NCI-H2029 (cell line): ENCODE measurements at regions not wholly inside any gene's neighbourhood (a gene's known extent, or its start where the extent isn't known, plus 50 kb on each side); places are given as distances from the start of the nearest gene placed in this dataset.

Experiments used
- DNase-seq: peaks from one replicate; lab custom pipeline; 2025; lab: John Stamatoyannopoulos, UW

DNA sequence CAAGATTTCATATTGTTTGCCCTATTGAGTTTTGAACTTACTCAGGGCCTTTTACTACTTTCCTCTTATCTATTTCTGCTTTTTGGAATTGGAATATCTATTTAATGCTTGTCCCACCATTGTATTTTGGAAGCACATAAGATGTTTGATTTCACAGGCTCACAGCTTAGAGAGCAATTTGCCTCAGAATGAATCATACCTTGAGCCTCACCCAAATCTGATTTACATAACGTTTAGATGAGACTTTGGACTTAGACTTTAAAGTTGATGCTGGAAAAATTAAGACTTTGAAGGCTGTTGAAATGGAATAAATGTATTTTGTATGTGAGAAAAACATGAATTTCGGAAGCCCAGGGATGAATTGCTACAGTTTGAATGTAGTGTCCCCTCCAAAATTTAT lies 458.9 kb downstream of the CNTN6 start:
- no peak for DNase-seq

DNA sequence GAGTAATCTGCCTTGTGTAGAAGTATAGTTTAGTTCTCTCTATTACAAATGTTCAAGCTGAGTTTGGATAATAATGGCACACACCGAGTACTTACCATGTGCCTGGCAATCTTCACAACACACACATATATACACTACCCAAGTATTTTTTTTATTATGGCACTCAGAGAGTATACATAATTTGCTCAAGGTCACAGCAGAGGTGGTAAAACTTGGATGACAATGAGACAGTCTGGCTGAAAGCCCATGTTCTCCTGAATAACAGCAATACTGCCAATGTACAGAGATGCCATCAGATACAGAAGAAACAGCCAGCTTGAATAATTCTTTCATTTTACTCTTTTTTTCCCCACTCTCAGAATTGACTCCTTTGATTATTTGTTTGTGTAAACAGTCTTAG lies 460.0 kb downstream of the CNTN6 start:
- no peak for DNase-seq

DNA sequence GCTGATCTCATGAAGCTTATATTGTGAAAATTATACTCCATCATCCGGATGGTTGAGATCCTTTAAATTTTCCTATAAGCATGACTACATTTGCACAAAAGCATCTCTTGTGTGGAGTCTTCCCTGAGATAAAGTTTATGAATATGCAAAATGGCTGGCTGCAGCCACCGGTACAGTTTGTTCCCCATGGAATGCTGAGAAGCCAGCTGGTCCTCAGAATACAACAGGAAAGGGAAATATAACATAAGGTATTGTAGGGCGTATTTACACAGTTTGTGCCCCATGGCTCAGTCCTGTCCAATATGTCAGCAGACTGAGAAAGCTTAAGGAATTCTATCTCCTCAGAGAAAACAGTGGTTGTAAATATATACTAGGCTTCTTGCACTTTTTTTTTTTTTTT lies 468.6 kb downstream of the CNTN6 start:
- DNase-seq: no peak

DNA sequence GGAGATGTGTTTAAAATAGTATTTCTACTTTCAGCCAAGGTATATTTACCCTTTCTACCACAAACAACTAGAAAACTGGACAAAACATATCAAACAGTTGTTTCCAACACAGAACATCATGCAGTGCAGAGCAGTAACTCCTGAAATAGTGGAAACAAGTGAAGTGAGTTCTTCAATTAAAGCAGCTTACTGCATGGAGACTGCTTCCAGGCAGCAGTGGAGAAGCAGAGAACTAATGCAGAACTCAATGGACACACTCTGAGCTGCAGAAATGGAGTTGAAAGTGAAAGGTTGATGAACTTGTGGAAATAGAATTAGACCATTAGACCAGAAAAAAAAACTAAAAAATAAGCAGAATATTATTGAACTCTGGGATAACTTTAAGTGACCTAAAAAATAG lies 478.9 kb downstream of the CNTN6 start:
- DNase-seq: no peak

DNA sequence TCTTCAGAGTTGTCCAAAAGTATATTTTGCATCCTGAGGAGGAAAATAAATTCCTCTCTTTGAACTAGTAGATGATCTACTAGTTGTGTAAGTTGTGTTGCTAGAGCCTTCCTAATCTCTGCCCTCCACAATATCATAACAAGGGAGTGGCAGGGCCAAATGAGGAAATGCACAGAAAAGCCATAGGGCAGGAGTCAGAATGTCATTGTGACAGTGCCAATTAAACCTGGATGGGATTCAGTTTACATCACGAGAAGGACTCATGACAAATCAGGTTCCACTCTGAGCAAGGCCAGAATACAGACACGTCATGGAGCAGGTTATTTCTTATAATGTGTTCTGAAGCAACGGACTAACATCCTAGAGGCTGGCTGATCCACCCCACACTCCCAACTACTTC lies 483.2 kb downstream of the CNTN6 start:
- DNase-seq: no peak

DNA sequence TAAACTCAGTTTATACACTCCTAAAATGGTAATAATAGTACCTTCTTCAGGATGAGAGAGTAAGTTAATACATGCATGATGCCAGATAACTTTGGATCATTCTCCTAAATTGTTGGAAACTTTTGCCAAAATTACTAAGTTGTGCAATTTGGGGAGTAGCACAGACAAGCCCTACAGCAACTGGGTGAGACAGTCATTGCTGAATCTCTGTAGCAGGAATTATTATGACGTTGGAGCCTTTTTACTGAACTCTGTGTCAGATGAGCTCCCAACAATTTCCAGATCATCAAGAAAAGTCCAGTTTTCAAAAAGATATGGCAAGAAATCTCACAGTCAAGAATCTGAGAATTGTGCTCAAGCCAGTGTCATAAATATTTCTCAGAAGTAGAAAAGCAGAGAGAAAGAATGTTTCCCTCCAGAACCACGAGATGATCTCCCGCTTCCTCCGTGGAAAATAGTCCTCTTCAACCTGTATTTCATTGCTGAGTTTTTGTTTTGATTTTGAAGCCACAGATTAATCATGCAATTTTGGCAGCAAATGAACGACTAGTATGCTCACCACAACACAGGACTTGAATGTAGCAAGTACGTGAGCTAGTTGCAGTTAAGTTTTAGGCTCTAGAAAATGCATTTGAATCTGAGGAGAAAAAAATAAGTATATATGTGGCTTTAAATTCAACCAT lies 485.4 kb downstream of the CNTN6 start:
- no peak for DNase-seq

DNA sequence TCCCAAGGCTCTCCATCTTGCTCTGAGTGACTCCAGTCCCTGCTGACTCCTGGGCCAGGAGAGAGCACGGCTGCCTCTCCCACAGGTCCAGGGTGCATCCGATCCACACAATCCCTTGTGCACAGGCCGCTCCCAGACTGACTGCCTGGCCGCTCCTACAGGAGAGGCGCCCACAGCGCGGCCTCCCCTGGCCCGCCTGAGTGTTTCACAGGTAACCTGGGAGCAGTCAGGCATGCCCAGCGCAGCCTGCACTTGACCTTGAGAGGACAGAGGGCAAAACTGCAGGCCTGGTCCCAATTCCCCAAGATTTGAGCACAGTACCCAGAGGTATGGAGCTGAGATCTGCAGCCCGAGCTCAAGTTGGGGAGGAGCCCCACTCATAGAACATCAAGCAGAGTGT lies 490.2 kb downstream of the CNTN6 start:
- no peak for DNase-seq

DNA sequence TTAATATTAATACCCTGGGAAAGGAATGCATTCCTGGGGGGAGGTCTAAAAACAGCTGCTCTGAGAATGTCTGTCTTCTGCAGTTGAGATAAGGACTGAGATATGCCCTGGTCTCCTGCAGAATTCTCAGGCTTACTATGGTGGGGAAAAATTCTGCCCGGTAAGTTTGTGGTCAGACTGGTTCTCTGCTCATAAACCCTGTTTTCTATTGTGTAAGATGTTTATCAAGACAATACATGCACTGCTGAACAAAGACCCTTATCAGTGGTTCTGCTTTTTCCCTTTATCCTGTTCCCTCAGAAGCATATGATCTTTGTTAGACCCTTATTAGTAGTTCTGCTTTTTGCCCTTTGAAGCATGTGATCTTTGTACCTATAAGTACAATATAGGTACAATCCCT lies 494.6 kb downstream of the CNTN6 start:
- no peak for DNase-seq

DNA sequence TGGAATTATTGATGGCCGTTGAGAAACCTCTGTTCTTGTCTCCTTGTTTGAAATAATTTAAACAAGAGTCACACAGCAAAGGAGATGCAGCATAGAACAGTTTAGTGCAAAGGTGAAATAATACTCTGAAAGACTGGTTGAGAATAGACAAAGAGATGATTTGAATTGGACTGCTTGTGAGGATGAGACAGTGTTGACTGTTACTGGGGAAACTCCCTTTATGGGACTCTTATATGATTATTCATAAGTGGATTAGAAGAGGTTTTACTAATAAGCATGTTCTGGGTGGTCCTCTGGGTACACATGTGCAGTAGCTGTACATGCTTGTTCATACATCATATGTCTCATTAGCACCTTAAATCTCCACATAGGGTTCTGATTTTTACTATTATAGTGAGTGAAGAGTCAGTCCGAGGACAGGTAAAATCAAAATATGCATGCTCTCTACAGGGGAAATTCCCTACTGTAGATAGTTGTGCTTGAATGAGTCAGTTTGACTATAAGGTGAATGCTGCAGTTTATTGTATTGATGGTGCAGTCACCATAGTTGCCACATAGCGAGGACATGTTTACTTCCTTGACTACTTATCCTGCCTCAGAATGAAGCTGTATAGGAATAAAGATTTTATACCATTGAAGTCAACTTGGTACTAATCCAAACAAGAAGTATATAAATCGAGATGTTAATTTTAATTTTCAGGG lies 498.7 kb downstream of the CNTN6 start:
- DNase-seq: no peak

DNA sequence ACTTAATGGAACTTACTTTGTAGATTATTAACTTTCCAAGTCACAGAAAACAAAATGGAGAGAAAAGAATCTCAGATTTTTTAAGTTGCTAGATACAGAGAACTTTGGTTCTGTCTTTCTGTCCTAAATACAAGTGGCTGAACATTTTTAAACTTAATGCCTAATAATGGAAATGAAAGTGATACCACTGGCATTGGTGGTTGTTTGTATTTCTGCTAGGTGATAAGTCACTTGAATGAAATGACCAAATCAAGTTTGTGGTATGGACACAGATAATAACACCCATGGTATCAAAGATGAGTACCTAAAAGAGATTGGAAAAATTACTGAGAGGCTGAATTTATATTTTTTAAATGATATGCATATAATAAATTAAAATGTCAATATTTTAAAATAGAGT lies 502.1 kb downstream of the CNTN6 start:
- no peak for DNase-seq

DNA sequence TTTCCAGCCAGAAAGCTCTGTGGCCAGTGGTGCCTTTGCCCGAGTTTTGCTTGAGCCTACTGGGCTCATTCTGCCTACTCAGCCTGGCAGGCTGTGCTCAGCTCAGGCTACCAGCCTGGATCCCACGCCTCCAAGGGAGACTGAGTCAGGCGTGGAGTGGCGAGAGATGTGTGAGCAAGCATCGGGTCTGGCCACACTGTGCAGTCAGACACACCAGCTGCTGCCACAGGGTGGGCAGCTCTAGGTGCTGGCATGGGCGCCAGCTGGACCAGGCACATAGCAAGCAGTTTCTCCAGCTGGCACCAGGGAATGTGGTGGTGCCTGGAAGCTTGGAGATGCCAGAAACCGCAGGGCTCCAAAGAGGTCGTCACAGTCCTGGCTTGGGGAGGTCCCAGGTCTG lies 498.5 kb upstream of the CNTN4 start:
- DNase-seq: no peak

DNA sequence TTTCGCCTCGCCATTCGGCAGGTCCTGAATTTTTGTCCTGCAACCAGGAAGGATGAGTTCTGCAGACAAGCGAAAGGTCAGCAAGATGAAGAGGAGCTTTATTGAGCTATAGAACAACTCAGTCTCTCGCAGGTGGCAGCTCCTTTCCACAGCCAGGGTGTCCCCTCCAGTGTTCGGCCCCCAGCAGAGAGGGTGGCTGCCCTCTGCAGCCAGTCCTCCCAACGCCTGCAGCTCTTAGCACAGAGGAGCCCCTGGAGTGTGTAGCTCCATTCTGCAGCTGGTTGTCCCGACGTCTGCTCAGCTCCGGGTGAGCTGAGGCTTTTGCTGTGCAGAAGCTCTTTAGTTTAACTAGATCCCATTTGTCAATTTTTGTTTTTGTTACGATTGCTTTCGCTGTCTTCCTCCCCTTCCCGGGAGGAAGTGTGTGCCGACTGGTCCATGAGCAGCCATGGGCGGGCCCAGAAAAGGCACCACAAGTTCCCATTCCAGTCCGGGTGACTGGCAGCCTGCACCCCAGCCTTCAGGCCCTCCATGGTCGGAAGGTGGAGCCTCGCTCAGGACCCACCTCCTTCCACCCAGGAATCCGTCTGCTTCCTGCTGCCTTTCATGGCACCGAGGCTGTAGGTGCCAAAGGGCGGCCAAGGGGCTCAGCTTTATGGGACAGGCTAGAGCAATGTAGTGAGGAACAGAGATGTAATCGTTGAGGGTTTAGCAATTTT lies 497.8 kb upstream of the CNTN4 start:
- DNase-seq: no peak

DNA sequence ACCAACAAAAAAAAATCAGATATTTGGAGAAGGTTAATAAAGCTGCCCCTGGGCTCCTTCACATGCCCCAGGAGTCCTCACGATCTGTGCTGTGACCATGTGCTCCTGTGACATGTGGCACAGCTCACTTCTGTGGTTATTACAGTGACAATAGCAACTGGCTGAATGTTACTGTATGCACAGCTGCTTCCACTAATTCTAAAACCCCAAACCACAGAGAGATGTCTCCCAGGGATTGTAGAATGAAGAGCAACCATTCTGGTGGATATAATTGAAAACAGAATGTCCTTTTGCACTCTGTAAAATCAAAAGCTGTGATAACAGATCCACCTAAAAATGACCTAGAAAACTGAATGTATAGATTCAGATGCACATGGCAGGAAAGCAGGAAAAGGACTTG lies 489.2 kb upstream of the CNTN4 start:
- no peak for DNase-seq

DNA sequence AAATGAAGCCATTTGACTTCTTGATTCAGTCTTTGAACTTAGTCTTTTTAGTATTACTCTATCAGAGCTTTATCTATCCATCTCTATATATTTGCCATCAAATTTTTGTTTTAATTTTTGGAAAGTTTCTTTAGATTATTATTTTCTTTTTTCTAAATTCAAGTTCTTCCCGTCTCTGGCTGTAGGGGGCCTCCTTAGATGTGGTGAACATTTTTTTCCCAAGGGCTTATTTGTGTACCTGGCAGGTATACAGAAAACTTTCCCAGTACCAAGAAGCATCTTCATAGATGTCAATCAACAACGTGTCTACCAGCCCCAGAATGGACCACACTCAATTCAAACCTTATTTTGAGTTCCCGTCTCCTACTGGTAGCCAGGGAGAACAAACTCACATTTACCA lies 486.8 kb upstream of the CNTN4 start:
- no peak for DNase-seq

DNA sequence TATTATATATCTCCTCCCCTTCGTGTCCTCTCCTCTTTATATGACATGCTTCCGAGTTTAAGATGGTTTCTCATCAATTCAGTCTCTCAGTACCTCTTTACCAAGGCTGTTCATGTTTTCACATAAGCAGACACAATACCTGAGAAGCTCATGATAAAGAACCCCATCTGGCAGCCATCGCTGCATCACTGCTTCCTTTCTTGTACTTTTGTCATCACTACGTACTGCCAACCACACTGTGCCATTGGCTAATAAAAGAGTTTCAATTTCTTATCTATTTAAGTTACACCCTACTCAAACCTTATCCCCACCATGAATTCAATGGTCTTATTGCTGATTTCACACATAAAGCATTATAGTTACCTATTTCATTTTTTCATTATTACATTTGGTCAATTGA lies 484.7 kb upstream of the CNTN4 start:
- no peak for DNase-seq

DNA sequence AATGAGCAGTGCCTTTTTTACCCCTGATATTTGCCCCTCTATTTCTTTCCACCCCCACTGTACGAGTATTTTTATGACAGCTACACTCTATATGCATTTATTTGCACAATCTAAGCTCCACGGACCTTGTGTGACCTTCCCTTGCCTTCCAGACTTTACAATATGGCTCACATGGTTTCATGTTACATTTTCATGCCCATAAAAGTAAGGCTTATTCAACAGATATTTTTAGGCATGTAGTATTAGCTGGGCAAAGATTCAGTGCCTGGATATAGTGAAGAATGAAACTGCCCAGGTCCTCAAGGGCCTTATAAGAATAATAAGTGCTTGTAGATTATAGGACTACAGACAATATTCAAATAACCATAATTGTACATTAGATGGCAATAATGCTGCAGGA lies 481.9 kb upstream of the CNTN4 start:
- DNase-seq: no peak

DNA sequence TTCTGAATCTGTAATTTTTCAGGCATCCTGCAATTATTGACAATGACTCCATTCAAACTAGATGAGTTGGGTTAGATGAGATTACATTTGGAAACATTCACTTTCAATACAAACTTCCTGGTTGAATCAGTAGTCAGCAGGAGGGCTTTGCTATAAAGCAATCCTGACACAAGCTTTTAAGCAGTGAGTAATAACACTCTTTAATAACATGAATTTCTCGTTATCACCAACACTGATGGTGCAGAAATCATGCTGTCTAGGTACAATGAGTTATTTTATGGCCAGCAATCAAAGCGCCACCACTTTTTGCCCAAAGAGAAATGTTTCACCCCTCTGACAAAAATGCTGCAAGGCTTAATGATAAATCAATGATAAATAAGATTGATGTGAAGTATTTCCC lies 474.8 kb upstream of the CNTN4 start:
- DNase-seq: no peak

DNA sequence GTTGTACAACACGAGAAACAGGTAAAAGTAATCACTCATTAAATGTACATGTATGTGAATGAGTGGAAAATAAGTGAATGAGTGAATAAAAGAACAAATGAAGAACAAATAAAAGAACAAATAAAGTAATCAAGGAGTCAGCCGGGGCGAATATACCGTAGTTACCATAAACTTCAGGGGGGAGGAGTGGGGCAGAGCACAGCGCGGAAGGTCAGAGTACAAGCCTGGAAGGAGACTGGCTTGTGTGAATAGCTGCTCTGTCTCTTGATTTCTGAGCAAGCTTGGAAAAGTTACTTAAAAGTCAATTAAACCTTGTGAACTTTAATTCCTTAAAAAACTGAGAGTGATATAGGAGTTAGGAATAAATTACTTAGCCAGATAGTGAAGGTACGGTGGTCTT lies 466.5 kb upstream of the CNTN4 start:
- no peak for DNase-seq

DNA sequence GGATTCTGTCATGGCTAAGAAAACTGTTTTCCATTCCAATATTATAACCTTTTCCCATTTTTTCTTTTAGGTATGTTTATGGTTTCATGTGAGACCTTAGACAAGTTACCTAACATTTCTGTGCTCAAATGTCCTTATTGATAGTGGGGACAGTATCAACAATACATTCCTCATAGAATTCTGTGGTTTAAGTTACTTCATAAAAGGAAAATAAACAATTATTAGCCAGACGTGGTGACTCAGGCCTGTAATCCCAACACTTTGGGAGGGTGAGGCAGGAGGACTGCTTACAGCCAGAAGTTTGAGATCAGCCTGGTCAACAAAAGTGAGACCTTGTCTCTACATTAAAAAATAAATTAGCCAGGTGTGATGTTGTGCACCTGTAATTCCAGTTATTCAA lies 436.8 kb upstream of the CNTN4 start:
- no peak for DNase-seq

DNA sequence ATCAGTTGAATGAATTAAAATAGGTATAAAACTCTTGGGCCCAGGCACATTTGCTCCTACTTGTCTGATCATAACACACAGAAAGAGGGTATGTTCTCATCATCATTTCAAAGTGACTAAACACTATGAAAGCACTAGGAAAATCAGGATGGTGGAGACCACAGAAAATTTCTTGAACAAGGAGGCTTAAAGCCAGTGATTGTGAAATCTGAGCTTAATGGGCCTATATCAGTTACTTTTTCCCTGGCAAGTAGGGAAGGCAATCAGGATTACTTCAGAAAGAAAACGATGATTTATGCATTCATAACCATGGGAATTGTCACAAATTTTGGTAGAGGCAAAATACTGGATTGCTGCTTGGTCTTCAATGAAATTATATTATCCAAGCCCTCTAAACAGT lies 434.4 kb upstream of the CNTN4 start:
- DNase-seq: no peak

DNA sequence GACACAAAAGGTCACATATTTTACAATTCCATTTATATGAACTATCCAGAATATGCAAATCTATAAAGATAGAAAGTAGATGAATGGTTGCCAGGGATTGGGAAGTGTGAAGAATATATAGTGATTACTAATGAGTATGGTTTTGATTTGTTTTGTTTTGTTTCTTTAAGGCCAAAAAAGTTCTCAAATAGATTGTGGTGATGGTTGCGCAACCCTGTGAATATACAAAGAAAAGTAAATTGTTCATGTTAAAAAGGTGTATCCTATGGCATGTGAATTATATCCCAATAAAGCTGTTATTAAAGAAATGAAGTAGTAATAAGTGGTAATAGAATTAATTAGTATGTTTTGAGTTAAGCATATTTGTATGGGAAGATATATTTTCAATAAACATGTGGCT lies 431.8 kb upstream of the CNTN4 start:
- no peak for DNase-seq

DNA sequence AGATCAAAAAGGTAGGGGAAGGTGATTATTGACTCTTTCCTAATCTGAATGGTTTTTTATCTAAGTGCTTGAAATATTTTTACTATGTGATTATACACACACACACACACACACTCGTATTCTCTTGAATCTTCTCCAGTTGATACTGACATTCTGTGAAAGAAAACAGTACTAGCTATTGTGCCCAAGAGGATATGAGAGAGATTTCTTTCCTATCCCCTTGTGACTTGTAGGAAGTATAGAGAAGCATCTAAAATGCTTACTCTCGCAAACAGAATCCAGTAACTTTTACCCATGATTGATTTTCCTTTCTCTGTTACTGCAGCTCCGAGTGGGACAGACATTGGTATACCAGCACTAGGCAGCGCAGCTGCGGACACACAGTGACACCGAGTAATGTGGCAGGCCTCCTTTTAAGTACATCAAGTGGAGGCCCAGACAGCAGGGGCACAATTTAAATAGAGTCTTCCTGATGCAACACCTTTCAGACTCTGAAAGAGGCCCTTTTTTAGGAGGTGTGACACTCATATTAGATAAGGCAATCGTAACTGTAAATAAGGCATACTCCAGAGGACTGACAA lies 421.0 kb upstream of the CNTN4 start:
- no peak for DNase-seq

DNA sequence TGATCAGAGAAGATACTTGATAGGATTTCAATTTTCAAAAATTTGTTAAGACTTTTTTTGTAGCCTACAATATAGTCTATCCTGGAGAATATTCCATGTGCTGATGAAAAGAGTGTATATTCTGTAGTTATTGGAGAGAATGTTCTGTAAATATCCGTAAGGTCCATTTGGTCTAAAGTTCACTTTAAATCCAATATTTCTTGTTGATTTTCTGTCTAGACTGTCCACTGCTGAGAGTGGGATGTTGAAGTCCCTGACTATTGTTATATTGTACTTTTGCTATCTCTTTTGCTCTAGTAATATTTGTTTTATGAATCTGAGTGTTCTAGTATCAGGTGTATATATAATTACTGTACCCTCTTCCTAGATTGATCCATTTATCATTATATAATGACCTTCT lies 406.2 kb upstream of the CNTN4 start:
- DNase-seq: no peak
